PC-3 (cell line): ENCODE measurements at regions not wholly inside any gene's neighbourhood (a gene's known extent, or its start where the extent isn't known, plus 50 kb on each side); places are given as distances from the start of the nearest gene placed in this dataset.

Source experiments
- EZH2 ChIP-seq: fragments of 300-600 bp; sonication (generic); IDR thresholded peaks from one replicate; pipeline ENCODE4 v1.6.1; 2017; ENCODE audit warnings: antibody characterized with exemption, mild to moderate bottlenecking, low read length; ENCODE audit not compliant: unreplicated experiment
- TF ChIP-seq, protein P1 (sequence below): fragments of 300-600 bp; sonication (generic); conservative IDR thresholded peaks from 2 replicates; pipeline ENCODE4 v1.5.1; 2017; ENCODE audit warnings: antibody characterized with exemption, low read depth, mild to moderate bottlenecking, low read length

DNA sequence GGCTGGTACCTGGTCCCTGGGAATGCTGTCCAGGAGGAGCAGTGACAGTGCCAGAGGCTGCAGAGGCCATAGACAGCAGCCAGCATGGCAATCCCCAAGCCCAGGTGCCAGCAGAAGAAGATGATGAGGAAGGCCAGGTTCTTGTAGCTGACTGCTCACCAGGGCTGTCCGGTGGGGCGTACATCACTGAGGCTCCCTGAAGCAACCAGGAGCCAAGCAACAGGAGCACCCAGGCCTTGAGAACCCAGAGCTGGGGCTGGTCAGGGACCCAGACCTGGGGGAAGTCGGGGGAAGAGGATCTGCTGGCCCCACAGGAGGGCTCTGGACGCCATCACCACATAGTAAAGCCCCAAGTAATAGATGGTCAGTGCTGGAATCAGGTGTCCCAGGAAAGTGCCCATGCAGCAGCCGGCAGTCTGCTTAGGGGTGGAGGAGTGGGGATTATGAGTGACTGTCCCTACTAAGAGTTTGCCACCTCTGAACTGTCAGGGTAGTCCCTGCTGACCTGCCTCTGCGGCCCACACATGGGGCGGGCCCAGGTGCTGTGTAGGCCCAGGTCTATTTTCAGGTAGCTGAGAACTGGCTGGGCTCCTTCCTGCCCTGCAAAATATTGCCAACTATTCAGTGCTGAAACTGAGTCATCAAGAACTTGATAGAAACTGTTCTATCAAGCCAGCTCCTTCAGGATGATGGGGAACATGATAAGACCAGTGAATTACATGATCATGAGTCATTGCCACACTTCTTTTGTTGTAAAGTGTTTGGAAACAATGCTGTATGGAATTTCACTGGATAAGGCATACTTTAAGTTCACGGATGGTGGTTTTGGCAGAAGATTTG is 68.7 kb downstream of the CHRD start:
- TF ChIP-seq, protein P1, sequence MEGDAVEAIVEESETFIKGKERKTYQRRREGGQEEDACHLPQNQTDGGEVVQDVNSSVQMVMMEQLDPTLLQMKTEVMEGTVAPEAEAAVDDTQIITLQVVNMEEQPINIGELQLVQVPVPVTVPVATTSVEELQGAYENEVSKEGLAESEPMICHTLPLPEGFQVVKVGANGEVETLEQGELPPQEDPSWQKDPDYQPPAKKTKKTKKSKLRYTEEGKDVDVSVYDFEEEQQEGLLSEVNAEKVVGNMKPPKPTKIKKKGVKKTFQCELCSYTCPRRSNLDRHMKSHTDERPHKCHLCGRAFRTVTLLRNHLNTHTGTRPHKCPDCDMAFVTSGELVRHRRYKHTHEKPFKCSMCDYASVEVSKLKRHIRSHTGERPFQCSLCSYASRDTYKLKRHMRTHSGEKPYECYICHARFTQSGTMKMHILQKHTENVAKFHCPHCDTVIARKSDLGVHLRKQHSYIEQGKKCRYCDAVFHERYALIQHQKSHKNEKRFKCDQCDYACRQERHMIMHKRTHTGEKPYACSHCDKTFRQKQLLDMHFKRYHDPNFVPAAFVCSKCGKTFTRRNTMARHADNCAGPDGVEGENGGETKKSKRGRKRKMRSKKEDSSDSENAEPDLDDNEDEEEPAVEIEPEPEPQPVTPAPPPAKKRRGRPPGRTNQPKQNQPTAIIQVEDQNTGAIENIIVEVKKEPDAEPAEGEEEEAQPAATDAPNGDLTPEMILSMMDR, result no peak
- no peak for TF ChIP-seq EZH2
